DND-41 (cell line): ENCODE measurements at regions not wholly inside any gene's neighbourhood (a gene's known extent, or its start where the extent isn't known, plus 50 kb on each side); places are given as distances from the start of the nearest gene placed in this dataset.

Source experiments
- ATAC-seq: fragments of 200-7000 bp; cut with Tn5 transposase; 3 replicates; pipeline ENCODE4 v1.9.1; 2021; ENCODE audit warnings: low read depth; ENCODE audit not compliant: insufficient read depth
- DNase-seq: peaks from one replicate; pipeline ENCODE4 v3.0.0-alpha.2; 2020
- H2AFZ ChIP-seq: 2 replicates; pipeline ENCODE4 v1.6.0; 2012; ENCODE audit warnings: low read depth, low read length
- H3K27ac ChIP-seq: 2 replicates; pipeline ENCODE4 v1.5.1; 2012; ENCODE audit warnings: low read length, inconsistent platforms
- H3K27me3 ChIP-seq: fragments of 200-600 bp; sonication (generic); 2 replicates; pipeline ENCODE4 v1.6.0; 2012; ENCODE audit warnings: low read length, mild to moderate bottlenecking, inconsistent platforms; ENCODE audit not compliant: insufficient read depth, poor library complexity
- H3K36me3 ChIP-seq: 2 replicates; pipeline ENCODE4 v1.5.1; 2012; ENCODE audit warnings: low read length, inconsistent platforms; ENCODE audit not compliant: insufficient read depth
- H3K4me1 ChIP-seq: 2 replicates; pipeline ENCODE4 v1.5.1; 2012; ENCODE audit warnings: mild to moderate bottlenecking, low read length; ENCODE audit not compliant: insufficient read depth
- H3K4me2 ChIP-seq: 2 replicates; pipeline ENCODE4 v1.6.0; 2012; ENCODE audit warnings: mild to moderate bottlenecking, moderate library complexity, low read length, inconsistent platforms; ENCODE audit not compliant: insufficient read depth
- H3K4me3 ChIP-seq, 2 experiments: fragments of 200-600 bp in 1 of 2; shearing (Covaris generic) in 1 of 2; 2 replicates each; pipeline ENCODE4 v1.5.1; 2012 to 2016; ENCODE audit warnings: inconsistent platforms in 2 of 2, low read length in 2 of 2, mild to moderate bottlenecking in 2 of 2, low read depth in 1 of 2, moderate library complexity in 1 of 2
- H3K79me2 ChIP-seq: 2 replicates; pipeline ENCODE4 v1.6.0; 2012; ENCODE audit warnings: low read length, inconsistent platforms; ENCODE audit not compliant: insufficient read depth
- H3K9ac ChIP-seq: 2 replicates; pipeline ENCODE4 v1.6.0; 2012; ENCODE audit warnings: low read depth, mild to moderate bottlenecking, inconsistent platforms, low read length, moderate library complexity
- H3K9me3 ChIP-seq: 2 replicates; pipeline ENCODE4 v1.5.1; 2012; ENCODE audit warnings: low read length, moderate library complexity, mild to moderate bottlenecking, inconsistent platforms; ENCODE audit not compliant: insufficient read depth, severe bottlenecking
- H4K20me1 ChIP-seq: 2 replicates; pipeline ENCODE4 v1.6.0; 2012; ENCODE audit warnings: low read length; ENCODE audit not compliant: insufficient read depth
- EZH2 ChIP-seq: IDR thresholded peaks from 3 replicates; pipeline ENCODE4 v1.6.1; 2012; ENCODE audit warnings: borderline replicate concordance, low read depth, mild to moderate bottlenecking, moderate library complexity, low read length, inconsistent platforms; ENCODE audit not compliant: severe bottlenecking
- TF ChIP-seq, protein P1 (sequence below): IDR thresholded peaks from 2 replicates; pipeline ENCODE4 v1.5.1; 2012; ENCODE audit warnings: borderline replicate concordance, low read length, moderate library complexity, mild to moderate bottlenecking; ENCODE audit not compliant: poor library complexity, severe bottlenecking; ENCODE audit errors: extremely low read depth

DNA sequence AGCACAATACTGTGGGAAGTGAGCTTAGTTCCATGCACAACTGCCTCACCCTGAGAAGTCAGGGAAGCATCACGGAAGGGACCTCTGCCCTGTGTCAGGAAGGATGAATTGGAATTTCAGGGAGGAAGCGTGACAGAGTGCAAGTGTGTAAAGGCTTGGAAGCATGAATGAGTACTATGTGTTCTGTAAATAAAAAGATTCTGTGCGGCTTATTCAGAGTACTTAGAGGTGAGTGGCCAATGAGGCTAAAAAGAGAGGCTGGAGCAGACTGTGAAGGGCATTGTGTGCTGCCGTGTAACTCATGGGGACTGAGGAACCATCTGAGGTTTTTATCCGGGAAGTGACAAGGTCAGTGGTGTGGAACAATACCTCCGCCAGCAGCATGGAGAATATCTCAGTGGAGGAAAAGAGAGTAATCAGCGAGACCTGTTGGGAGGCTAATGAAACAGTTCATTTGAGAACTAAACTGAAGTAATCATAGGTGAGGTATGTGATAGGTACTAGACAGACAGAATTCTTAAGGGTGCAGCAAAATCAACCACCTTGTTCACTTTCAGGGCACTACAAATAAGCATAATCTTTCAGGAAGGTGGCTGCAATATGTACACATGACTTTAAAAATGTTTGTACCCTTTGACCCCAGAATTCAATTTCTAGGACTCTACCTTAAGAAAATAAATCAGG lies 64.9 kb upstream of the SPRED1 start:
- no peak overlapping the region for H3K4me3 ChIP-seq
- H3K27me3 ChIP-seq: no peaks in the 10 kb centered on the region
- H3K27ac ChIP-seq: no peak overlapping the region
- DNase-seq (no peak), ATAC-seq (no peak)
- no peaks in the 10 kb centered on the region for H4K20me1 ChIP-seq
- no peak overlapping the region for H3K9ac ChIP-seq
- H3K79me2 ChIP-seq: no peaks in the 10 kb centered on the region
- no peaks in the 10 kb centered on the region for H3K9me3 ChIP-seq
- no peak for TF ChIP-seq EZH2
- TF ChIP-seq, protein P1, sequence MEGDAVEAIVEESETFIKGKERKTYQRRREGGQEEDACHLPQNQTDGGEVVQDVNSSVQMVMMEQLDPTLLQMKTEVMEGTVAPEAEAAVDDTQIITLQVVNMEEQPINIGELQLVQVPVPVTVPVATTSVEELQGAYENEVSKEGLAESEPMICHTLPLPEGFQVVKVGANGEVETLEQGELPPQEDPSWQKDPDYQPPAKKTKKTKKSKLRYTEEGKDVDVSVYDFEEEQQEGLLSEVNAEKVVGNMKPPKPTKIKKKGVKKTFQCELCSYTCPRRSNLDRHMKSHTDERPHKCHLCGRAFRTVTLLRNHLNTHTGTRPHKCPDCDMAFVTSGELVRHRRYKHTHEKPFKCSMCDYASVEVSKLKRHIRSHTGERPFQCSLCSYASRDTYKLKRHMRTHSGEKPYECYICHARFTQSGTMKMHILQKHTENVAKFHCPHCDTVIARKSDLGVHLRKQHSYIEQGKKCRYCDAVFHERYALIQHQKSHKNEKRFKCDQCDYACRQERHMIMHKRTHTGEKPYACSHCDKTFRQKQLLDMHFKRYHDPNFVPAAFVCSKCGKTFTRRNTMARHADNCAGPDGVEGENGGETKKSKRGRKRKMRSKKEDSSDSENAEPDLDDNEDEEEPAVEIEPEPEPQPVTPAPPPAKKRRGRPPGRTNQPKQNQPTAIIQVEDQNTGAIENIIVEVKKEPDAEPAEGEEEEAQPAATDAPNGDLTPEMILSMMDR: no peak
- H3K36me3 ChIP-seq: no peaks in the 10 kb centered on the region
- no peaks in the 10 kb centered on the region for H3K4me1 ChIP-seq
- H3K4me2 ChIP-seq: no peak overlapping the region
- no peak overlapping the region for H2AFZ ChIP-seq

DNA sequence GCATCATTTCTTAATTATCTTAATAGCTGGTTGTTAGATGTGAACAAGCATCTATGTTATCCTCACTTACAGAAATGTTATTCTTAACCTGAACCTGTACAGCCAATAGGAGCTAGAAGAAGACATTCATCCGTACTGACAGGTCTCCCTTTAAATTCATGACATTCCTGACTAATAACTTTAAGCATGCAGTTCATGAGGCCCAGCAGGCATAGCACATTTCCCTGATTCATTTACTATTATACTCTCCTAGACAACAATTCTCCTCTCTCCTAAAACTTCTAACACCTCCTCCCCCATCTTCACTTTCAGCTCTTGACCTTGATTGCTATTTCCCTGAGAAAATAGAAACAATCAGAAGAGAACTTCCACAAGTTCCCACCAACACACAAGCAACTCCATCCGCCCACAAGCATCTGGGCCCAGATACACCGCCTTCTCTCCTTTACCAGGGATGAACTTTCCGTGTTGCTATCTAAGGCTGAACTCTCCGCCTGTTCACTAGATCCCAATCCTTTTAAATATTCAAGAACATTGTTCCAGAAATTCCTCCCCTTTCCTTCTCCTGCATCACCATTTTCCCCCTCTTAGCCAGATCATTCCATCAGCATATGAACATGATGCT lies 62.9 kb upstream of the SPRED1 start:
- DNase-seq (no peak), ATAC-seq (no peak)
- H3K79me2 ChIP-seq: no peaks in the 10 kb centered on the region
- H3K4me2 ChIP-seq: no peak overlapping the region
- H3K27me3 ChIP-seq: no peaks in the 10 kb centered on the region
- no peaks in the 10 kb centered on the region for H3K9me3 ChIP-seq
- H3K9ac ChIP-seq: no peak overlapping the region
- no peaks in the 10 kb centered on the region for H4K20me1 ChIP-seq
- no peaks in the 10 kb centered on the region for H3K4me1 ChIP-seq
- H3K36me3 ChIP-seq: no peaks in the 10 kb centered on the region
- no peak overlapping the region for H3K27ac ChIP-seq
- TF ChIP-seq EZH2: no peak
- TF ChIP-seq, protein P1: no peak
- no peak overlapping the region for H3K4me3 ChIP-seq
- H2AFZ ChIP-seq: no peak overlapping the region

DNA sequence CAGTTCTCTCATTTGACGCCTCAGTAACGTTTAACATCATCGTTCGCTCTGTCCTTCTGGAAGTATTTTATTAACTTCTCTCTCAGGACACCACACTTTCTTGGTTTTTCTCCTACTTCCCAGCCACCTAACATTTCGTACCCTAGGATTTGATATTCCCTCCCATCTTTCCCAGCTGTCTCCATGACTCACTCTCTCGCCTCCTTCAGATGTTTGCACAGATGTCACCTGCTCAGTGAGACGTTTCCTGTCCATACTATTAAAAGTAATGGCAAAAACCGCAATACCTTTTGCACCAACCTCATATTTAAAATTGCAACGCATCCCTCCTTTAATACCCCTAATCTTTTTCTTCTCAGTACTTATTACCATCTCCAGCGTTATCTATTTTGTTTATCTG lies 62.1 kb upstream of the SPRED1 start:
- Histone ChIP-seq H3K36me3 (no peaks in the 10 kb centered on the region), H3K4me1 (no peaks in the 10 kb centered on the region), H4K20me1 (no peaks in the 10 kb centered on the region), H3K79me2 (no peaks in the 10 kb centered on the region), H3K4me3 (no peak overlapping the region), H3K9ac (no peak overlapping the region), H3K9me3 (no peaks in the 10 kb centered on the region), H3K4me2 (no peak overlapping the region), H3K27me3 (no peaks in the 10 kb centered on the region), H3K27ac (no peak overlapping the region), H2AFZ (no peak overlapping the region)
- TF ChIP-seq EZH2: no peak
- TF ChIP-seq, protein P1: no peak
- no peak for DNase-seq
- ATAC-seq: no peak
